ENCODE measurements at regions not wholly inside any gene's neighbourhood (a gene's known extent, or its start where the extent isn't known, plus 50 kb on each side); places are given as distances from the start of the nearest gene placed in this dataset.

- no peak for TF ChIP-seq TCF7L2 (IDR thresholded peaks at IDR 0.05; ENCODE audit: low read depth, low read length)
- TF ChIP-seq CTCF (IDR thresholded peaks at IDR 0.05), result no peak
- TF ChIP-seq REST (IDR thresholded peaks at IDR 0.05; ENCODE audit: insufficient read depth in 1 of 2, low read depth in 2 of 2, low read length in 1 of 2), result no peak
- TF ChIP-seq POLR2AphosphoS5 (IDR thresholded peaks at IDR 0.05; ENCODE audit: low read depth, low read length), result no peak
- no peak for TF ChIP-seq SIN3A (IDR thresholded peaks at IDR 0.05; ENCODE audit: borderline replicate concordance, insufficient read depth, low read depth, low read length)
- ATAC-seq (no peak), DNase-seq (ENCODE audit: low read depth, low spot score) (peak; percentile 41)
- POLR2A ChIA-PET, result no interaction called here
- no peak overlapping the region for H3K4me3 ChIP-seq (ENCODE audit: low read depth in 2 of 2, low read length in 2 of 2)
- H3K27ac ChIP-seq (ENCODE audit: low read length), result no peak overlapping the region
- no TSS peak for BruUV-seq (replicated peaks)
- no peaks in the 10 kb centered on the region for H3K27me3 ChIP-seq (ENCODE audit: control insufficient read depth, insufficient read depth, low read length)
- H3K4me1 ChIP-seq (ENCODE audit: control insufficient read depth, insufficient read depth, low read length), result no peaks in the 10 kb centered on the region
- intact Hi-C loops (cut with micrococcal nuclease; ENCODE audit: unreplicated experiment), result no loop called here
- no peaks in the 10 kb centered on the region for H3K36me3 ChIP-seq (ENCODE audit: control insufficient read depth, insufficient read depth, low read length)
- in situ Hi-C loops (cut with HindIII; ENCODE audit: low pct_unique_long_range_greater_than_20kb, low sequenced_read_pairs), result no loop called here
- H3K9me3 ChIP-seq (ENCODE audit: control insufficient read depth, insufficient read depth, low read depth, low read length), result no peaks in the 10 kb centered on the region
- CTCF ChIA-PET, result no interaction called here
Measured at GRCh38 chr16:54373534-54374520, 87.2 kb upstream of the IRX3 start.

- in situ Hi-C loops (cut with HindIII; ENCODE audit: low pct_unique_long_range_greater_than_20kb, low sequenced_read_pairs) (no loop called here), intact Hi-C loops (cut with micrococcal nuclease; ENCODE audit: unreplicated experiment) (no loop called here)
- no peaks in the 10 kb centered on the region for H3K9me3 ChIP-seq (ENCODE audit: control insufficient read depth, insufficient read depth, low read depth, low read length)
- POLR2A ChIA-PET, result no interaction called here
- BruUV-seq (replicated peaks), result no TSS peak
- no peaks in the 10 kb centered on the region for H3K4me1 ChIP-seq (ENCODE audit: control insufficient read depth, insufficient read depth, low read length)
- CTCF ChIA-PET, result no interaction called here
- DNase-seq (ENCODE audit: low read depth, low spot score) (no peak), ATAC-seq (no peak)
- no peak overlapping the region for H3K4me3 ChIP-seq (ENCODE audit: low read depth in 2 of 2, low read length in 2 of 2)
- H3K27ac ChIP-seq (ENCODE audit: low read length), result no peak overlapping the region
- H3K27me3 ChIP-seq (ENCODE audit: control insufficient read depth, insufficient read depth, low read length), result no peaks in the 10 kb centered on the region
- no peak for TF ChIP-seq TCF7L2 (IDR thresholded peaks at IDR 0.05; ENCODE audit: low read depth, low read length)
- no peak for TF ChIP-seq SIN3A (IDR thresholded peaks at IDR 0.05; ENCODE audit: borderline replicate concordance, insufficient read depth, low read depth, low read length)
- no peaks in the 10 kb centered on the region for H3K36me3 ChIP-seq (ENCODE audit: control insufficient read depth, insufficient read depth, low read length)
Measured at GRCh38 chr16:54370278-54371040, 83.9 kb upstream of the IRX3 start.
